Heart left ventricle (tissue), 16 donors: ENCODE measurements at regions not wholly inside any gene's neighbourhood (a gene's known extent, or its start where the extent isn't known, plus 50 kb on each side); places are given as distances from the start of the nearest gene placed in this dataset.
"Not testable (repeated sequence)": the region's sequence is repeated elsewhere in the genome, so short reads cannot be mapped to it uniquely, and the experiment has no call there.

Experiments used
- ATAC-seq, 4 donors: fragments of 200-7000 bp; cut with Tn5 transposase; one replicate each; pipeline ENCODE4 v1.9.1; 2020 to 2022; ENCODE audit warnings: moderate library complexity in 4 of 4, mild to moderate bottlenecking in 3 of 4, moderate number of reproducible peaks in 1 of 4
- DNase-seq, 5 donors: peaks; one replicate each; pipeline ENCODE4 v3.0.0-alpha.2; 2020
- H3K27ac ChIP-seq, 12 donors: fragments of 200-600 bp; sonication (generic) in 4 of 12; one replicate each; pipeline versions ENCODE4 v1.5.0 to v1.8.0; 2016 to 2022; ENCODE audit warnings: mild to moderate bottlenecking in 2 of 12
- H3K27me3 ChIP-seq, 9 donors: fragments of 200-600 bp; sonication (generic) in 2 of 9; one replicate each; pipeline versions ENCODE4 v1.5.1 to v1.8.0; 2016 to 2022; ENCODE audit warnings: mild to moderate bottlenecking in 3 of 9
- H3K36me3 ChIP-seq, 9 donors: fragments of 200-600 bp; sonication (generic) in 2 of 9; one replicate each; pipeline versions ENCODE4 v1.5.0 to v1.8.0; 2018 to 2022; ENCODE audit warnings: mild to moderate bottlenecking in 2 of 9
- H3K4me1 ChIP-seq, 12 donors: fragments of 200-600 bp; sonication (generic) in 4 of 12; one replicate each; pipeline versions ENCODE4 v1.5.0 to v1.8.0; 2016 to 2022; ENCODE audit warnings: mild to moderate bottlenecking in 3 of 12
- H3K4me3 ChIP-seq, 12 donors: fragments of 200-600 bp; sonication (generic) in 4 of 12; one replicate each; pipeline versions ENCODE4 v1.5.0 to v1.8.0; 2017 to 2022; ENCODE audit warnings: mild to moderate bottlenecking in 9 of 12, moderate library complexity in 4 of 12
- H3K9me3 ChIP-seq, 12 donors: fragments of 200-600 bp; sonication (generic) in 4 of 12; one replicate each; pipeline versions ENCODE4 v1.5.0 to v1.8.0; 2016 to 2022; ENCODE audit warnings: mild to moderate bottlenecking in 1 of 12
- CTCF ChIP-seq, 12 donors: fragments of 200-600 bp; sonication (generic) in 4 of 12; IDR thresholded peaks; one replicate each; pipeline versions ENCODE4 v1.5.0 to v1.8.0; 2018 to 2022; ENCODE audit warnings: antibody characterized with exemption in 12 of 12, mild to moderate bottlenecking in 5 of 12
- POLR2A ChIP-seq, 2 donors: fragments of 450-650 bp; IDR thresholded peaks; one replicate each; pipeline ENCODE4 v1.6.1; 2017; ENCODE audit warnings: antibody characterized with exemption in 2 of 2, mild to moderate bottlenecking in 2 of 2, moderate library complexity in 2 of 2
- WGBS, 4 donors: extraction: QIAGEN DNeasy Blood & Tissue Kit in 2 of 4; methylation state at CpG; one replicate each; pipeline versions ENCODE4 v1.1.5 to v1.1.7; 2013 to 2018; 5-methylcytosine and 5-hydroxymethylcytosine counted together
- intact Hi-C, 10 donors: fragments of 100-400 bp; cut with DNase I; formaldehyde crosslinking; loops; one replicate each; pipeline versions ENCODE4 v1.11.1 to v1.14.2; 2022
- donor health status: ischemic (EF 13 %, LVEDD 7.1; RV severe dilation, severe dysfunction).
- donor health status: healthy with polysubstance abuse.
- donor health status: DM: no; HTN: yes; CAD: no.
- donor health status: DM: no; HTN: no; CAD: no.
- donor health status: ischemic (EF 25% LVEDD 6.9; RV normal size, moderate dysfunction).
- donor health status: ischemic (EF 25% LVEDD 5.7; RV mildly dilated, moderate dysfunction).
- donor health status: healthy.
- donor health status: DM: yes; HTN: yes; CAD: no.
- donor health status: ischemic (EF 35%, LVEDD 5.7; RV mildly dilated, moderate dysfunction).
- donor health status: nonischemic (EF 11% LVEDD 7.7; RV severe dilation, severe dysfunction).
- donor health status: DM: yes; HTN: yes; CAD: no.
- donor health status: PGD.
- donor health status: ischemic (EF 29% LVEDD 5.4; RV normal size, mild dysfunction).
- donor health status: nonischemic (EF 23%, LVEDD 6.1; RV moderate dilation, normal function).

GRCh38 chr6:110541701-110542309 lies 65.4 kb upstream of the SLC22A16 start:
- peak in 2 of 5 donors; percentile 29 to 37 for DNase-seq
- H3K36me3 ChIP-seq, result no peaks in the 10 kb centered on the region
- H3K9me3 ChIP-seq, result peaks cover 0 to 17% (median 7%) of the 10 kb centered on the region in 12 donors
- no peaks in the 10 kb centered on the region for H3K27me3 ChIP-seq
- intact Hi-C loops, result loop anchor here in 1 of 10 donors (5.0 kb wide), 1 partner anchor 335 kb away; no protein-coding TSS in a partner anchor
- peak; percentile 21 to 47 (median 41) for ATAC-seq
- 28 to 35% (median 30%) methylated on average over 5 of the region's 5 CpGs for WGBS, 4 donors
- TF ChIP-seq POLR2A (IDR thresholded peaks at IDR 0.05) (no peak), CTCF (IDR thresholded peaks at IDR 0.05) (no peak)
- peaks cover 0 to 32% (median 15%) of the 10 kb centered on the region in 12 donors for H3K4me1 ChIP-seq
- H3K27ac ChIP-seq, result peak overlapping the region; percentile 58 to 94 (median 82)
- H3K4me3 ChIP-seq, result peak overlapping the region in 3 of 12 donors; percentile 9 to 27 (median 19)

- H3K36me3 ChIP-seq, DNase-seq, H3K4me3 ChIP-seq, H3K27ac ChIP-seq, H3K27me3 ChIP-seq, ATAC-seq: not testable (repeated sequence)
- intact Hi-C loops, result loop anchor here in 4 of 10 donors (5.0 to 10.0 kb wide), 4 partner anchors 75 to 338 kb away; partner anchors contain the start of gene CDK19 (in 2 of the 4)
- WGBS, 4 donors, result 95 to 98% (median 97%) methylated on average over 4 of the region's 4 CpGs
- H3K9me3 ChIP-seq, result peaks cover 0 to 19% (median 0%) of the 10 kb centered on the region in 12 donors
- H3K4me1 ChIP-seq, result peaks cover 0 to 31% (median 15%) of the 10 kb centered on the region in 12 donors
Measured at GRCh38 chr6:110539277-110540019, 63.0 kb upstream of the SLC22A16 start.

- 93 to 96% (median 94%) methylated on average over 4 to 5 of the region's 5 CpGs for WGBS, 4 donors
- Histone ChIP-seq H3K36me3 (no peaks in the 10 kb centered on the region), H3K4me3 (no peak overlapping the region), H3K27me3 (no peaks in the 10 kb centered on the region), H3K27ac (peak overlapping the region in 1 of 12 donors; percentile 32), H3K4me1 (peaks cover 0 to 25% (median 12%) of the 10 kb centered on the region in 12 donors), H3K9me3 (peaks cover 0 to 19% (median 0%) of the 10 kb centered on the region in 12 donors)
- intact Hi-C loops, result loop anchor here in 4 of 10 donors (10.0 kb wide), 3 partner anchors 76 to 276 kb away; partner anchors contain the start of gene CDK19 (in 2 of the 4)
- TF ChIP-seq POLR2A (IDR thresholded peaks at IDR 0.05) (no peak), CTCF (IDR thresholded peaks at IDR 0.05) (no peak)
- DNase-seq (no peak), ATAC-seq (no peak)
Measured at GRCh38 chr6:110538416-110539160, 62.2 kb upstream of the SLC22A16 start.

- intact Hi-C loops, result loop anchor here in 4 of 10 donors (10.0 kb wide), 3 partner anchors 77 to 277 kb away; partner anchors contain the start of gene CDK19 (in 2 of the 4)
- Histone ChIP-seq H3K27me3 (no peaks in the 10 kb centered on the region), H3K9me3 (peaks cover 0 to 19% (median 0%) of the 10 kb centered on the region in 12 donors), H3K27ac (peak overlapping the region in 8 of 12 donors; percentile 1 to 60 (median 38)), H3K4me1 (peaks cover 0 to 14% (median 3%) of the 10 kb centered on the region in 12 donors), H3K36me3 (no peaks in the 10 kb centered on the region), H3K4me3 (no peak overlapping the region)
- DNase-seq, result no peak
- WGBS, 4 donors, result 66 to 69% (median 68%) methylated on average over 8 of the region's 8 CpGs
- TF ChIP-seq POLR2A (IDR thresholded peaks at IDR 0.05) (no peak), CTCF (IDR thresholded peaks at IDR 0.05) (no peak)
- ATAC-seq, result peak in 3 of 4 donors; percentile 46 to 69 (median 68)
Measured at GRCh38 chr6:110537208-110538123, 61.1 kb upstream of the SLC22A16 start.
